ENCODE measurements at regions not wholly inside any gene's neighbourhood (a gene's known extent, or its start where the extent isn't known, plus 50 kb on each side); places are given as distances from the start of the nearest gene placed in this dataset.

DNA sequence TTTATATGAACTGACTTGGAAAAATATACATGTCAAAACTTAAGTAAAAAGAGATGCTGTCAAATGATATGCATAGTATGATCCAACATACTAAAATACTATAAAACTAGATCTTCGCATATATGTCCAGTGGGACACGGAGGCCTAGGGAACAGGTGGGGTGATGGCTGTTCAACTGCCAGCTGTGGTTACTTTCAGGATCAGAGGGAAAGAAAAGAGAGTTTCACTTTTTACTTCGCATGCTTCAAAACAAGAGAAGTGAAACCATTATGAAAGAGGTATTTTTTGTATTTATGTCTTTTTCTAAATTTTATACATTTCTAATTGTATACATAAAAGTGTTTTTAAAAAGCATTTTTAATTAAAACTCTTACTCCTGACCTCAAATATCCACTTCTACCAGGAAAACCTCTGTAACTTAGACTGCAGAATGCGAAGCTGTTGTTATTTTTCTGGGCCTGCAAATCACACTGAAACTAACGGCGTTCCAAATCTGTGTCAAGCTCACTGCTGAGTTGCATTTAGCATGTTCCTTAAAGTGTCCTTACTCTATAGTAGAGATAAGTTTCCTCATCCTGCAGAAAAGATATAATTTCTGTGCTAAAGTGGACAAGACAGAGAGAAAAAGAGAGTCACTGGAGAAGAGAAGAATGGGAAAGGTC lies 97.8 kb upstream of the SLC35G4 start:
- TF ChIP-seq EZH2phosphoT487 (IDR thresholded peaks at IDR 0.05; ENCODE audit: insufficient read depth, low read depth): no peak
- no peak for TF ChIP-seq EZH2 (IDR thresholded peaks at IDR 0.05; ENCODE audit: insufficient read depth, poor library complexity, severe bottlenecking)

Data from GM23248 (cell line).